GDM1 (cell line): ENCODE measurements at regions not wholly inside any gene's neighbourhood (a gene's known extent, or its start where the extent isn't known, plus 50 kb on each side); places are given as distances from the start of the nearest gene placed in this dataset.
"Not testable (repeated sequence)": the region's sequence is repeated elsewhere in the genome, so short reads cannot be mapped to it uniquely, and the experiment has no call there.

Experiments used
- DNase-seq: peaks from one replicate; lab custom pipeline; 2025; lab: John Stamatoyannopoulos, UW

DNA sequence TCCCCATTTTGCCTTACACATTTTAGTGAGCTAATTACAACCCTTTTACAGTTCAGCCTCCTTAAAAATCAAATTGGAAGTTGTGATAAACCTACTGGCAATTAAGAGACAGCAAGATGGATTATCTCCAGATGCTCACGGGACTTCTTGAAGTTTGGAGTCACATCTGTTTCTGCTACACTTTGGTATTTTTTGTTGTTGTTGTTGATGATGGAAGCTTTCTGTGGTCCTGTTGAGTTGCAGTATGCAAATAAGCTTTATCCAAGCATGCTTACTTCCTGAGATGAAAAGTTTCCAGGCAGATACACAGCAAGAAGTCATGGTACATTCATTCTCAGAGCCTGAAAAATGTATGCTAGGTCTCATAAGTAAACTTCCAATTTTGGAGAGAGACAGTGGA lies 670.0 kb upstream of the AMOT start:
- DNase-seq, result no peak

DNA sequence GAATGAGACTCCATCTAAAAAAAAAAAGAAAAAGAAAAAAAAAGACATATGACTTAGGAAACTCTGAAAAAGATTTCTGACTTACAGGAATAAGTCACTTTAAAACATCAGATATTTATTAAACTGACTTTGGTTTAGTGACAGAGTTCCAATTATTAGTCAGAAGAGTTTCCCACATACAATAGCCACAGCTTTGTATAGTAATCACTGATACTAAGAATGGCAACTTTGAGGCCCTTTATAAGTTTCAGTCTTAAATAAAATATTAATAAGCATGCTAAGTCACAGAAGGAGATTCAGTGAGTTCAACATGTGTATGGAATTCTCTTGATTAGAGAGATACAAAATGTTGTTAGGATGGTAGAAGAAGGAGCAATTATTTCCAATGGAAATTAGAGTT lies 652.3 kb upstream of the AMOT start:
- DNase-seq, result no peak

DNA sequence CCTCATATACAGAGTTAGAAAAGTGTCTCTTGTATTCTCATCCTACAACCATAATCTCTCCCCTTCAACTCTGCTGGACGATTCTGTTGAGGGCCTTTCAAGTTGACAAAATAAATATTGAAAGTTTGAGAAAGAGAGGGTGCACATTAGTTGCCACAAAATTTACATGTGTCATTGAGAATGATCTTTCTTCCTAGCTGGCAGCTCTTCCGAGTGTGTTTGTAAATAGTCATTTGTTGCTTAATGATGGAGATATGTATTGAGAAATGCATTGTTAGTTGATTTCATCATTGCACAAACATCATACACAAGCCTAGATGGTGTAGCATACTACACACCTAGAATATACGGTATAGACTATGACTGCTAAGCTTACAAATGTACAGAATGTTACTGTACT lies 632.8 kb upstream of the AMOT start:
- no peak for DNase-seq

DNA sequence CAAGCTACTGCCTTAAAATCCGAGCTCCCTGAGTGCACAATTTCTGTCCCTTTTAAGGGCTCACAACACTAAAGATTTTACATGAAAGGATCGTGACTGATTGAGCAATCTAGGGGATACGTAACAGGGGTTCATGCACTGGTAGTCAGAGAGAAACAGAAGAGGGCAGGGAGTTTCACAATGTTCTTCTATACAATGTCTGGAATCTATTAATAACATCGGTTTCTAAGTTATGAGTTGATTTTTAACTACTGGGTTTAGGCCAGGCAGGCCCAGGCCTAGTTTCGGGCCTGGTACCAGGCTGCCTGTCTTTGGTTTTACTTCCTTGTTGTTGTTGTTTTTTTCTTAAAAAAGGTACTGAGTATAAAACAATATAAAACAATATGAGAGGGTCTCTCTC lies 632.4 kb upstream of the AMOT start:
- DNase-seq, result not testable (repeated sequence)

DNA sequence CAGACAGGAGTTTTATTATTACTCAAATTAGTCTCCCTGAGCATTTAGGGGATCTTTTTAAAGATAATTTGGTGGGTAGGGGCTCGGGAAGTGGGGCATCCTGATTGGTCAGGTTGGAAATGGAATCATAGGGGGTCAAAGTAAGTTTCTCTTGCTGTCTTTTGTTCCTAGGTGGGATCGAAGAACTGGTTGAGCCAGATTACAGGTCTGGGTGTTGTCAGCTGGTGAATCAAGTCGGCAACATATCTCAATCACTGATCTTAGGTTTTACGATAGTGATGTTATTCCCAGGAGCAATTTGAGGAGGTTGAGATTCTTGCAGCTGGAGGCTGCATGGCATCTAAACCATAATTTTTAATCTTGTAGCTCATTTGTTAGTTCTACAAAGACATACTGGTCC lies 629.5 kb upstream of the AMOT start:
- DNase-seq, result no peak

DNA sequence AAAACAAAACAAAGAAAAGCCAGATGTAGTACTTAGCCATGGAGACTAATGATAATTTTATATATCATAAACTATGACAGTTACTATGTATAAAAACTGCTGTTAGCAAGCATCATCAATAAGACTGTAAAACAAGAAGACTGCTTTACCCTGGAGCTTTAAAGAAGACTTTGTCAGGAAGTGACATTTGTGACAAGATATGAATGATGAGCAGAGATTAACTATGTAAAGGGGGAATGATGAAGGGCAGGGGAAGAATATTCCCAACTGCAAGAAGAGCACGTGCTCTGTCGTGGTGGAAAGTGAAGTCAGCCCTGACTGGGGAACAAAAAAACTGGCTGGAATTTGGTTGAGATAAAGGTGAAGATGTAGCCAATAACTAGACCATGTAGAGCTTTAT lies 617.1 kb upstream of the AMOT start:
- DNase-seq, result no peak

DNA sequence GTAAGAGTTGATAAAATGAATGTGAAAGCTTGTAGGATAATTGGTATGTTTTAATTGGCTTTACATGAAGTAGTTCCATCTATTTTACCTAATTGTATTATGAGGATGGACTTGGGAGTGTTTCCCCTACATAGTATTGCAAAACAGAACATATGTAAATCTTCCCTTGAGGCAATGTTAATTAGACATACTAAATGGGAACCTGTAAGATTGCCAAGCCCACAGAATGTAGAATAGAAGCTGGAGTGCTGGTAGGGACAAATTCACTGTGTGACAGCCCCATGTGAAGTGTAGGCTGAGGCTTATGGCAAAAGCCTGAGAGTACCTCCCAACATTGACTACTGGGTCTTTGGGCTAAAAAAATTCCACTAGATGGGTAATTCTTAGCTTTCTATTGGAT lies 615.0 kb upstream of the AMOT start:
- no peak for DNase-seq

DNA sequence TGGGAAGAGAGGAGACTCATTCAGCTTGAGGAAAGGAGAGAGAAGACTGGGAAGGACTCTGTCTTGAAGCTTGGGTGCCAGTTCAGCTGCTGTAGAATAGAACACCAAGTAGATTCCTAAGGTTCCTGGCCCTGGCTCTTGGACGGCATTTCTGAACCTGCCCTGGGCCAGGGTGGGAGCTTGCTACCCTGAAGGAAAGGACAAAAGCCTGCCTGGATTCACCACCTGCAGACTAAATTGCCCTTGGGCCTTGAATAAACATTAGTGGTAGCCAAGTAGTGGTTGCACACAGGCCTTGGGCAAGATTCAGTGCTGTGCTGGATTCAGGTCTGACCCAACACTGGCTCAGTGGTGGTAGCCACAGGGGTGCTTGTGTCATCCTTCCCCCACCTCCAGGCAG lies 588.4 kb upstream of the AMOT start:
- DNase-seq, result no peak

DNA sequence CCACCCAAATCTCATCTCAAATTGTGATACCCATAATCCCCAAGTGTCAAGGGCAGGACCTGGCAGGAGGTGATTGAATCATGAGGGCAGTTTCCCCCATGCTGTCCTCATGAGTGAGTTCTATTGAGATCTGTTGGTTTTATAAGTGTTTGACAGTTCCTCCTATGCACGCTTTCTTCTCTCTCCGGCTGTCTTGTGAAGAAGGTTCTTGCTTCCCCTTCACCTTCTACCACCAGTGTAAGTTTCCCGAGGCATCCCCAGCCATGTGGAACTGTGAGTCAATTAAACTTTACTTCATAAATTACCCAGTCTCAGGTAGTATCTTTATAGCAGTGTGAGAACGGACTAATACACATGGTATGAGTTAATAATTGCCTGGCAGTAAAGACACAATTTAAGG lies 581.7 kb upstream of the AMOT start:
- no peak for DNase-seq

DNA sequence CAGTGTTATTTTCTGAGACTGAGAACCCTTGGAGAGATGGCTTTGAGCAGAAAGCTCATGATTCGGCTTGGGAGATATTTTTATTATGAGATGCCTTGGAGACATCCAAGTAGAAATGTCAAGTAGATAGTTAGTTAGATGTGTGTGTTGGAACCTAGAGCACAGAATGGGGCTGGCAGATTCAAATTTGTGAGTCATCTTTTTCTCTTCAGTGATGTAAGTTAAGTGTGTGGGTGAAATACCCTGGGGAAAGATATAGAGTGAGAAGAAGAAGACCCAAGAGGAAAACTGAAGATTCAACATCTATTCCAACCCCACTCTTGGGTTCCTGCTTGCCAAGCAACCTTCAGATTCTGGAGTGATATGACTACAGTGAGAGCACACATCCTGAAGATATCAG lies 580.8 kb upstream of the AMOT start:
- DNase-seq, result no peak

DNA sequence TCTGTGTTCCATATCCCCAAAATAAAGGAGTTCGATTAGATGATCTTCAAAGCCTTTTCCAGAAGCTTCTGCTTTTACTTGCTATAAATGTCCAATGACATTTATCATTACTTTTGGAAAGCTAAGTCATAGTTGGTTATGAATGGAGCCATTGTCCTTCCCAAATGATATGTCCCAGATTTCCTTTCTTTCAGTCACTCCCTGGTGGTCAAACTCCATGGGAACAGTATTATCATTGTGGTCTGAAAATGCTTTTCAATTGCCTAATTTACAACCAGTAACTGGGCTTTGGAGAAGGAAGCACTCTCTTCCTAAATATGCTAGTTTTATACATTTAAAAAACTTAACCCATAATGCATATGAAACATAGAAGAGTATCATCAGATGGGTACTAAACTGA lies 571.5 kb upstream of the AMOT start:
- no peak for DNase-seq

DNA sequence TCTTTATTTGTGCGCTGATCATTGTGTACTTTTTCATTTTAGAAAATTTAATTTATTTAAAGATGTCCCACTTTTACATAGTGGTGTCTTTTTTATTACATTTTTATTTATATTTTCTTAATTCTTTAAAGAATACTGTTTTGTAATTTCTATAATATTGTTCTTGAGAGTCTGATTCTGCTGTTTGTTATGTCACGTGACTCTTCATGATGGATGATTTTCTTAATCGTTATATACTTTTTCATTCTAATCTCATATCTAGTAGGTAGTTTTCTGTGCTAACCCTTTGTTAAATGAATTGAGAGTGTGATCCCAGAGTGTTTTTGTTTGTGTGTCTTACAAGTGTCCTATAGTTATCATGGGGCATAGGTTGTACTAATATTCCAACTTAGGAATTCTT lies 568.2 kb upstream of the AMOT start:
- no peak for DNase-seq

DNA sequence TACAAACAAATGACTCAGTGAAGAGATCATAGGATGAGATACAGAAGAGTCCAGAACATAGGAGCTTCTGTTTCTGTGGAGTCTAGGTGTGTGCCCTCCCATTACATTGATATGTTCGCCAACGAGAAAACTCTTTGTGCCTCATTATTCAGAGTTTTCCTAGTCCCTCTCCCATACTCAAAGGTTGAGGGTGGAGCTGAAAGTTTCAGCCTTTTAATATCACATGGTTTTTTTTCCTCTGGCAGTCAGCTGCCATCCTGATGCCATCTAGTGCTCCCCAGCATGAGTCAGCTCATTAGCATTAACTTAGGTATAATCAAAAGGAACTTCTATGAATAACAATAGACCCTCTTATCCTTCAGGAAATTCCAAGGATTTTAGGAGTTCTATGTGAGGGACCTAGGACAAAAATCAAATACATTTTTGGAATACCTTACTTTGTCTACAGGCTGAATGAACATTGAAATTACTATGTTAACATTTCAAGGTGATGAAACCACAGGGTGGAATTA lies 559.6 kb upstream of the AMOT start:
- DNase-seq, result no peak

DNA sequence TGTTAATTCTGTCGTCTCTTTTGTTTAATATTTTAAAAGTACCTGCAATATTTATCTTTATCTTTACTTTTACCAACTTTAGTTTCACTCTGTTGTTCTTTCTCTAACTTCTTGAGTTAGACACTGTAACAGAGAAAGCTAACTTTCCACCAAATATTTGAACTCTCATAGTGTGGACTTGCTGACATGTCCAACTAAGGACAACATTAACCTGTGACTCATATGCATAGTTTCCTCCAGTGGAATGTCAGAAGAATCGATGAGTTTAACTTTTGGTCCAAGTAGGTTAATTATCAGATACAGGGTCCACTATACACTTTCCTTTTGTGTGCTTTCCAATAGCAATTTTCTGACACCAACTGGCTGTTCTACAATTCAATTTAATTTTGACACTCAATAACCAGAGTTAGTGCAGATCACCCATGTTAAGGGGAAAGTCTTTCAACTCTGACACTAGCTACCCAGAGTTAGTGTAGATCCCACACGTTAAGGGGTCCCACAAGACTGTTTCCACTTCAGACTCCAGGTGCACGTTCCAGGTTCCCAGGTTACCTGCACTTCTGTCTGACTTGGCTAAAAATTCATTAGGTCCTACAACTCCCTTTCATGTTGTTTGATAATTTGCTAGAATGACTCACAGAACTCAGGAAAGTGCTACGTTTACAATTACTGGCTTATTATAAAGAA lies 559.0 kb upstream of the AMOT start:
- DNase-seq, result no peak

DNA sequence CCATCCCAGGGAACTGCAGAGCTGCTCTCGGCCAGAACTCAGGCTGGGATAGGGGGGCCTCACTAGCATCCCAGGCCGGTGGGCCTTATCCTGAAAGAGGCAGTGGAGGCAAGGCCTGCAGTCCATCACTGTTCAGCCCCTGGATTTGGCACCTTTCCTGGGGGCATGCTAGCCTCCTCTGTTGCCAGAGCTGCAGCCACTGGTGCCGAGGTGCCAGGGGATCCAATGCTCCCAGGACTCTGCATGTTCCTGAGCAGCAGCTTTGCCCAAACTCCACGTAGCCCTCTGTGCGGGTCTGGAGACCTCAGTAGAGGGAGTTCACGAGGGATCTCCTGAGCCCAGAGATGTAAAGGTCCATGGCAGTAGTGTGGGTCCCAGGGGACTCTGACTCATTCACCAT lies 551.7 kb upstream of the AMOT start:
- DNase-seq, result no peak

DNA sequence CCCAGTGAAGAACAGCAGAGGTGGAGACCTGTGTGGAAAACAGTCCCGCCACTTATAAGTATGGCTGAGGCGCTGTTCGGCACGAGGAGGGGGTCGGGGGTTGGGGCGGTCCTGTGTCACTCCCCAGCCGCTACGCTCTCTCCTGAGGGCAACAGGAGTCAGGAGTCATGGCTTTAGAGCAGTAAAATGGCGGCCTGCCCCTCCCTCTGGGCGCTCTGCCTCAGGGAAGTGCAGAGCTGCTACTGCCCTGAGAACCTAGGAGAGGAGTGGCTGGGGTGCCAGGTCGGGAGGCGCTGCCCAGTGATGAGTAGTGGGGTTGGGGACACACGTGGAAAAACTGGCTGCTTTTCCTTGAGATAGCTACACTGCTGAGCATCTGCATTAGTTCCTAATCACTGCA lies 551.2 kb upstream of the AMOT start:
- no peak for DNase-seq

DNA sequence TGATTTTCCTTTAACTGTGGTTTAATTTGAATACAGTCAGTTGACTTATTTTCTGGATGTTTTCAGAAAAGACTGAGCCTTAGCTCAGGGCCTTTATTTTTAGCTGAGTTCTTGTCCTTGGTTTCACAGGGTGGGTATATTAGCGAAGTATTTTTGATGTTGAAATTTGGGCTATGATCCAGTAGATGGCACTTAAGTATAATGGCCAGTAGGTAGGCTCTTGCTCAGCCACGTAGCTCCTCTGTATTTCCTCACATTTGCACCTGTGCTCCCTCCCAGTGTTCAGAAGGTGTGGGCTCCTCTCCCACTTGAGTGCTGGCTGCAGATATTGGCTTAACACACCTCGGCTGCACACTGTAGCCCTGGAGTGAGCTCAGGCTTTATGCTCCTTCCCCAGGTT lies 549.9 kb upstream of the AMOT start:
- no peak for DNase-seq

DNA sequence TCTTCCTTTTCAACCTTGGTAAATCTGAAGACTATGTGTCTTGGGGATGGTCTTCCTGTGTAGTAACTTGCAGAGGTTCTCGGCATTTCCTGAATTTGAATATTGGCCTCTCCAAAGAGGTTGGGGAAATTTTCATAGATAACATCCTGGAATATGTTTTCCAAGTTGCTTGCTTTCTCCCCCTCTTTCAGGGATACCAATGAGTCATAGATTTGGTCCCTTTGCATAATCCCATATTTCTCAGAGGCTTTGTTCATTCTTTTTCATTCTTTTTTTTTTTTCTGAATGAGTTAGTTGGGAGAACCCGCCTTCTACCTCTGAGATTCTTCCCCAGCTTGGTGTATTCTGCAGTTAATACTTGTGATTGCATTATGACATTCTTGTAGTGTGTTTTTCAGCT lies 549.2 kb upstream of the AMOT start:
- no peak for DNase-seq

DNA sequence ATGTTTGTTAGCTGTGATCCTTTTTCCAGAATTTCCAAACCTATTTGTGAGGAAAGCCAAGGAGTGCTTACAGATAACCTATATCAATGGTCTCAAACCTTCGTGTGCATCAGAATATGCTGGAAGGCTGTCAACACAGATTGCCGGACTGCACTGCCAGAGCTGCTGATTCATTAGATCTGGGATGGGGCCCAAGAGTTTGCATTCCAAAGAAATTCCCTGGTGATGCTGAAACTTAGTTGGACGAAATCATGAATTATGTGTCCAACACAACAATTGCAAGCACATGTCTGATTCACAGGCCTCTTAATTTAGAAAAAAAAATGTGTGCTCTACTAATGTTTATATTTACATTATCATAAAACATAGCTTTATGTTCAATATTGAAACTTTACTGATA lies 544.0 kb upstream of the AMOT start:
- no peak for DNase-seq

DNA sequence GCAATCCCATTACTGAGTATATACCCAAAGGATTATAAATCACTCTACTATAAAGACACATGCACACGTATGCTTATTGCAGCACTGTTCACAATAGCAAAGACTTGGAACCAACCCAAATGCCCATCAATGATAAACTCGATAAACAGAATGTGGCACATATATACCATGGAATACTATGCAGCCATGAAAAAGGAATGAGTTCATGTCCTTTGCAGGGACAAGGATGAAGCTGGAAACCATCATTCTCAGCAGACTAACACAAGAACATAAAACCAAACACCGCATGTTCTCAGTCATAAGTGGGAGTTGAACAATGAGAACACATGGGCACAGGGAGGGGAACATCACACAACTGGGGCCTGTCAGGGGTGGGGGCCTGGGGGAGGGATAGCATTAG lies 532.8 kb upstream of the AMOT start:
- DNase-seq, result not testable (repeated sequence)

DNA sequence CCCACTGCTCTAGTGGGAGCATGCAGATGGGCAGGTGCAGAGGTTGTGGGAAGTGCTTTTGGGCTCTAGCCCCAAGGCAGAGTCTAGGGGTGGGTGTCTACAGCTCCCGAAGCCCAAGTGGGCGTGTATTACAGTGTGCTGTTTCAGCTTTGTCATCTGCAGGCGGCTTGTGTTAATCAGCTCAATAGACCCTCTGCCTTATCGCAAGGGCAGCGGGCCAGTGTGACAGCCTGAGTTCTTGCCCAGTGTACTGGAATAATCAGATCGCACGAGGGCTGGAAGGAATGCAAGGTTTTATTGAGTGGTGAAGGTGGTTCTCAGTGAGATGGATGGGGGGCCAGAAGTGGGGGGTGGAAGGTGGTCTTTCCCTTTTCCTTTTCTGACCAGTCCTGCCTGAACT lies 529.4 kb upstream of the AMOT start:
- no peak for DNase-seq

DNA sequence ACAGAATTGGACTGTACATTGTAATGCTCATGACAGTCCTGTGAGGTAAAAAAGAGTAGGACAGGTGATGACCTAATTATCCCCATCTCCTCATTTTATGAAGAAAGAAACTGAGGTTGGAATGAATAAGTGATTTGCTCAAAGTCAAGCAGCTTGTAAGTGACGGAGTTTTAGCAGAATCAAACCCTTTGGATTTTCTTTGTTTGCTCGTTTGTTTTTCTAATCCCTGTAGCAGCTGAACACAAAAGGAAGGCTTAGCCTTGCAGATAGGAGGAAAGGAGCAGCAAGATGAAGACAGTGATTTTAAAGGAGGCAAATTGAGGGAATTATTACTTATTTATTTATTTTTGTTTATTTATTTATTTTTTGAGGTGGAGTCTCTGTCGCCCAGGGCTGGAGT lies 528.4 kb upstream of the AMOT start:
- DNase-seq, result no peak

DNA sequence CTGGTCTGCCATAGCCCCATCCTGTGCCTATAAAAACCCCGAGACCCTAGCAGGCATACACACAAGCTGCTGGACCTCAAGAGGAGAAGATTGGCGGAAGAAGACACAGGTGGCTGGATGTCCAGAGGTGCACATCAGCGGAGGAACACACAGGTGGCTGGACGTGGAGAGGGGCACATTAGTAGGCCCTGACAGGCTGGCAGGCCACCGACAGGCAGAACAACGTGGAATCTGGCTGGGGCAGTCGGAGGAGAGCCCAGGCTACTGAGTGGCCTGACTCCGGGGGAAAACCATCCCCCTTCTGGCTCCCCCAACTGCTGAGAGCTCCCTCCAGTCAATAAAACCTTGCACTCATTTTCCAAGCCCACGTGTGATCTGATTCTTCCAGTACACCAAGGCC lies 512.5 kb upstream of the AMOT start:
- no peak for DNase-seq

DNA sequence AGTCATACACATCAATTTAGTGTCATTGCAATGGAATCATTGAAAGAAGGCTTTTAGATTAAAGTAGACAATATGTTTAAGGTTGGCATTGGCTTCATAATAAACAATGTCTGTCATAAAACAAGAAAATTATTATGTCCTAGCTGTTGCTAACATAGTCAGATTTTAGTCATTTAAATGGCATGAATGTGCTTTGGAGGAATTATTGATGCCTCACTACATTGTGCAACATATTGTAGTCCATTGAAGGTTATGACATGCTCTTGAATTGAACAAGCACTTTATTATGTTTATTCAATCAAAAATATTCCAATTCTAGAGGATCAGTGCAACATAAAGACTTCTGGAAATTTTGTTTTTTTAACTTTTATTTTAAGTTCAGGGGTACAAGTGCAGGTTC lies 489.8 kb upstream of the AMOT start:
- DNase-seq, result no peak

DNA sequence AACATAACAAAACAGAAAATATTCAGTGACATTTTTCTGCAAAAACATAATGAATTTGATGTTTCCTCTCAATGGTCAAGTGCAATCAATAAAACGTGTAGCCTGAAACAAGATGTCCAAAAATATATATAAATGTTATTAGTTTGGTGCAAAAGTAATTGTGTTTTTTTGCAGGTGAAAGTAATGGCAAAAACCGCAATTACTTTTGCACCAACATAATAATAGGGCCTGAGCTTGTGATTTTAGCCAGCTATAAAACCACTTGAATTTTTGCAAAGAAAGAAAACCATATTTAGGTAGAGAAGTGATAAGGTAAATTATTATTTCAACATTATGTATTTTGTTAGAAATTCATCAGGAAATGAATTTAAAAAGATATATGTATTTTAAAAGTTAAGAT lies 475.3 kb upstream of the AMOT start:
- no peak for DNase-seq
